Activated CD4-positive, alpha-beta T cell treated with anti-CD3 and anti-CD28 coated beads for 24 hours (primary cell): ENCODE measurements at regions not wholly inside any gene's neighbourhood (a gene's known extent, or its start where the extent isn't known, plus 50 kb on each side); places are given as distances from the start of the nearest gene placed in this dataset.
"Not testable (repeated sequence)": the region's sequence is repeated elsewhere in the genome, so short reads cannot be mapped to it uniquely, and the experiment has no call there.

Experiments
- DNase-seq, 2 donors: peaks; one replicate each; pipeline ENCODE4 v3.0.0-alpha.2; 2020; ENCODE audit warnings: low read depth in 2 of 2

DNA sequence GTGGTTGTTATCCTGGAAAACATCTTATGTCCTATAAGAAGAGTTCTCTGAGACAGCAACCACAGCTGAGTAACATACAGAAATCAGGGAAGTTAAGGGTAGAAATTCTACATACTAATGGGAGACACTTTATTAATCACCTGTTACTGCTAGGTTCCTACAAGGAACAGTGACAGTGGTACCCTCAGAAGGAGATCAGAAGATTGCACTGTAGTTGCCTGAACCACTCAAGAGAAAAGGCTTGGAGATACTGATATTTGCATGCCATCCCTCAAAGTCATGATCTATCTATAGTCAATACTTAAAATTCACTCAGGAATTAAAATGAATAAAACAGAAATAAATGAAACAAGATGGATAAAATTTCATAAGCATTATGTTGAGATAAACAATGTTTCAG lies 136.0 kb downstream of the LMLN start:
- no peak for DNase-seq

DNA sequence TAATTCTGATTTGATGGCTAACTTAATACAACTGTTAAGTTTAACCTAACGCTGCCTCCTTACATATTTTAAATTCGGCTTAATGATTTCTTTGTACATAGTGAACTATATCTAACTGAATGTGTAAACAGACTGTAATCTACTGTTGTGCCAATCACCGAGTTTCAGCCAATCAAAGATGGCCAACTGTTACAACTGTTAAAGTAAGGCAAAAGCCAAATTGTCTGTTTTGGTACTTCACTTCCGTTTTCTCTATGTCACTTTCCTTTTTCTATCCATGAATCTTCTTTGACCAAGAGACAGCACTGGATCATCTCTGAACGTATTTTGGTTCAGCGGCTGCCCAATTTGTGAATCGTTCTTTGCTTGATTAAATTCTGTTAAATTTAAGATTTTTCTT lies 137.0 kb downstream of the LMLN start:
- DNase-seq, result no peak

DNA sequence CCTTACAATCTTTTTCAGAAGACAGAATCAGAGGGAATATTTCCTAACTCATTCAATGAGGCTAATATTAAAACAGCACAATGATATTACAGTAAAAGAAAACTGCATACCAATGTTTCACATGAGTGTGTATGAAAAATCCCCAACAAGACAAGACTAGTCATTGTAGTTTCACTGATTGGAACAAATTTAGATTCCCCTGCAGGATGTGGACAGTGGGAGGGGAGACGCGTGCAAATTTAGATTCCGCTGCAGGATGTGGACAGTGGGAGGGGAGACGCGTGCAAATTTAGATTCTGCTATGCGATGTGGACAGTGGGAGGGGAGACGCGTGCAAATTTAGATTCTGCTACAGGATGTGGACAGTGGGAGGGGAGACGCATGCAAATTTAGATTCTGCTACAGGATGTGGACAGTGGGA lies 138.7 kb downstream of the LMLN start:
- not testable (repeated sequence) for DNase-seq

DNA sequence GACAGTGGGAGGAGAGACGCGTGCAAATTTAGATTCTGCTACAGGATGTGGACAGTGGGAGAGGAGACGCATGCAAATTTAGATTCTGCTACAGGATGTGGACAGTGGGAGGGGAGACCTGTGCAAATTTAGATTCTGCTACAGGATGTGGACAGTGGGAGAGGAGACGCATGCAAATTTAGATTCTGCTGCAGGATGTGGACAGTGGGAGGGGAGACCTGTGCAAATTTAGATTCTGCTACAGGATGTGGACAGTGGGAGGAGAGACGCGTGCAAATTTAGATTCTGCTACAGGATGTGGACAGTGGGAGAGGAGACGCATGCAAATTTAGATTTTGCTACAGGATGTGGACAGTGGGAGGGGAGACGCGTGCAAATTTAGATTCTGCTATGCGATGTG lies 143.1 kb downstream of the LMLN start:
- DNase-seq, result not testable (repeated sequence)

DNA sequence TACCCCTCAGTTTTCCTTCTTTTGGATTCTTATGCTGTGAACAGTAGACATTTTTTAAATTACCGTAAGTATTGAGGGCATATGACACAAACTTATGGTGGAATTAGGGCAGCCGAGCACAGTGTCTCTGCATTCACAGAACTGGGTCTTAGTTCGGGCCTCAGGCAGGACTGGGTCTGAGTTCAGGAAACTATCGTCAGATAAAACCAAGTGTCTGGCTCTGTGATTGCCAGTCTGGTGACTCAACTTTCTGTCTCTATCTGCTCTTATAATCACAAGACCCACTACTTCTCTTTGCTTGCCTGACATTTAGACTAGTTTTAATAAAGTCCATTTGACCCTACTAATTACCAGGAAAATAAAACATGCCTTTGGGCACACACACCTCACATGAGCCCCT lies 146.2 kb downstream of the LMLN start:
- DNase-seq, result no peak

DNA sequence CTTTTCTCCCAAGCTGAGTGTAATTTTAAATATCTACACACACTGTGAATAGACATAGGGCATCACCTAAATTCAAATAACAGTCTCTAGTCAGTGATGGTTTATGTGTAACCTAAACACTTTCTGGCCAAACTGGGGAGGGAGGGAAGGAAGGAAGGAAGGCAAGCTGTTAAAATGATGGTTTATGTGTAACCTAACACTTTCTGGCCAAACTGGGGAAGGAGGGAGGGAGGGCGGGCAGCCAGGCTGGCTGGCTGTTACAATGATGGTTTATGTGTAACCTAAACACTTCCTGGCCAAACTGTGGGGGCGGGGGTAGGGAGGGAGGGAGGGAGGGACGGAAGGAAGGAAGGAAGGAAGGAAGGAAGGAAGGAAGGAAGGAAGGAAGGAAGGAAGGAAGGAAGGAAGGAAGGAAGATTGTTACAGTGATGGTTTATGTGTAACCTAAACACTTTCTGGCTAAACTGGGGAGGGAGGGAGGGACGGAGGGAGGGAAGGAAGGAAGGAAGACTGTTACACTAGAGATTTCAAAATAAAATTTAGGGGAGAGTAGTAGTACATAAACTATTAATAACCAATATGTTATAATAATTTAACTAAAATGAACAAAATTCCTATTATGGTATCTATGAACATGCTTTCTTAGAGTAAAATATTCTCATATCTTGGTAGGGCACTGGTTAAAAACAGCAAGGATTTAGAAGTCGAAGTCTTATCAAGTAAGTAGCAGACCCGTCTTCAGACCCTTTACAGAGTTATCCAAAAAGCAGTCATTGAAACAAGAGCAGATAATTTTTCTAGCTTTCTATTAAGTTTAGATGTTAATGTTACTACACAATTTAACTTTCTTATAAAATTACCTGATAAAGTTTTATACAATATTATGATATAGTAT lies 148.1 kb downstream of the LMLN start:
- DNase-seq, result no peak

DNA sequence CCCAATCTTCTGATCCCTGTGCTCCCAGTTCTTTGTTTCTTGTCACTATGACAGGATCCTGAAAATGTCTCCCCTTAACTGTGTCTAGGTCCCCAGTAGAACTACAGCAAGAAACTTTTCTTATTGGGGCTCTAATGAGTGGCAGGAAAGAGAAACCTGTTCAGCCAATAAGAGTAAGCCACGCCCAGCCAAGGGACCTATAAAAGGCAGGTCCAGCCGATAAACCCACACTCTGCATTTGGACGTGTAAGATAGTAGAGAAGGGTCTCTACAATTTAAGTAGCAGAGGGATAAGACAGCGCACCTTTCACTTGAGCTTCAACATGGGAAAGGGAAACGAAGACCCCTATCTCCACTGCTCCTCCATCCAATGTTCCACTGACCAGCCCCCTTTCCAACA lies 149.9 kb downstream of the LMLN start:
- DNase-seq, result no peak

DNA sequence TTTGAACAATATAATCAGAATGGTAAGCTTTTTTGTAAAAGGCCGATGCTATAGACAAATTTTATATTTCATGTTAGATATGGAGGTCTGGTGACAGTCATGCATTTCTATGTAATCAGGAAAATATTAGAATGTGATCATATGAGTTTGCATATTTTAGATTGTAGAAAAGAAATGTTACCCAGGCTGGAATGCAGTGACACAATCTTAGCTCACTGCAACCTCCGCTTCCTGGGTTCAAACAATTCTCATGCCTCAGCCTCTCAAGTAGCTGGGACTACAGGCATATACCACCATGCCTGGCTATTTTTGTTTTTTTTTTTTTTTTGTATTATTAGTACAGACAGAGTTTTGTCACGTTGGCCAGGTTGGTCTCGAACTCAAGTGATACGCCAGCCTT lies 152.0 kb downstream of the LMLN start:
- no peak for DNase-seq

DNA sequence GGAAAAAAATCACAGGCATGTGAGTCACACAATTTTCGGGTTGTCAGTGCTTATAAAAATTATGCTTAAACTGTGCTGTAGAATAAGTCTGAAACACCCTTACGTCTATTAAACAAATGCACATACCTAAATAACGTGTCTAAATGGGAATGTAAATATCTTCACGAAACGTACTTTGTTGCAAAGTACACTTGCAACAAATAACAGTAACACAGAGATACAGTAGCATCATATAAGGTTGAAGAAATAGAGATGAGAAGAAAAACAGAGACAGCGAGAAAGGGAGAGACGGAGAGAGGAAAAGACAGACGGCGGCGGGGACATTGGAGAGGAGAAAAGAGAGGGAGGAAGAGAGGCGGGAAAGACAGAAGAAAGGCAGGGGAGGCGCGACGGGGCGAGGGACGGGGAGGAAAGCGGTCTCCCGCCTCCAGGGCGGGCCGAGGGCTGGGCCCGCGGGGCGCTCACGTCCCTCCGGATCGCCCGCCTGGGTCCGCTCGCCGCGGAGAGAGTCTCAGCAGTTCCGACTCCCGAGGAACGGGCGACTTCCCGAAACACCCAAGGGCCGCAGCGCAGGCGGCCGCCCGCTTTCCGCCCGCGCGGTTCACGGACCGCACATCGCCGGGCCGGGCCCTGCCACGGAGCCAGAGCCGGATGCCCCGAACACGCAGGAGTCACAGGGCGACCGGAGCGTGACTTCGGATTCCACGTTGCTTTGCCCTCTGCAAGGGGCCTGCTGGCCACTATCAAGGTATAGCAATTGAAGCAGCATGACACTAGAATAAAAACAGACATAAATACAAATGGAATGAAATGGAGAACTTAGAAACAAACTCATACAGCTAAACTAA lies 153.4 kb downstream of the LMLN start:
- no peak for DNase-seq

DNA sequence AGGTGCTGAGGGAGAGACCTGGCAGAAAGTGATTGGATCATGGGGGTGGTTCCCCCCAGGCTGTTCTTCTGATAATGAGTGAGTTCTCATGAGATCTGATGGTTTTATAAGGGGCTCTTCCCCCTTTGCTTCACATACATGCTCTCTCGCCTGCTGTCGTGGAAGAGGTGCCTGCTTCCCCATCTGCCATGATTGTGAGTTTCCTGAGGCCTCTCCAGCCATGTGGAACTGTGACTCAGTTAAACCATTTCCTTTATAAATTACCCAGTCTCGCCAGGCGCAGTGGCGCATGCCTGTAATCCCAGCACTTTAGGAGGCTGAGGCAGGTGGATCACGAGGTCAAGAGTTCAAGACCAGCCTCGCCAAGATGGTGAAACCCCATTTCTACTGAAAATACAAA lies 154.5 kb downstream of the LMLN start:
- DNase-seq, result not testable (repeated sequence)

DNA sequence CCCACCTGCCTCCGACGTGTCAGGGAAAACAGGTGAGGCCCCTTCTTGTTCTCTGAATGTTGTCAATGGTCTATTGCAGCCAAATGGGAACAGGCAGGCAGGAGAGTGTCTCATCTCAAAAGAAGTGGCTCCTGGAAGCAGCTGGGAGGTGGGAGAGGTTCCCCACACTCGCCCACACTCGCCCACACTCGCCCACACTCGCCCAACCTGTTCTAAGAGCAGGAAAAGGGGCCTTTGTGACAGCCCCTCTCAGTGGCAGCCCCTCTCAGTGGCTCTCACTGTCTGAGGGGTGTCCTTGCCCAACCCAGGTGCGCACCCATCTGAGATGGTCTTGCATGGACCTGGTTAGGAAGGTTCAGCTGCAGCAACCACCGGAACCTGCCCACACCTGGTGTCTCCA lies 162.2 kb downstream of the LMLN start:
- DNase-seq, result not testable (repeated sequence)

DNA sequence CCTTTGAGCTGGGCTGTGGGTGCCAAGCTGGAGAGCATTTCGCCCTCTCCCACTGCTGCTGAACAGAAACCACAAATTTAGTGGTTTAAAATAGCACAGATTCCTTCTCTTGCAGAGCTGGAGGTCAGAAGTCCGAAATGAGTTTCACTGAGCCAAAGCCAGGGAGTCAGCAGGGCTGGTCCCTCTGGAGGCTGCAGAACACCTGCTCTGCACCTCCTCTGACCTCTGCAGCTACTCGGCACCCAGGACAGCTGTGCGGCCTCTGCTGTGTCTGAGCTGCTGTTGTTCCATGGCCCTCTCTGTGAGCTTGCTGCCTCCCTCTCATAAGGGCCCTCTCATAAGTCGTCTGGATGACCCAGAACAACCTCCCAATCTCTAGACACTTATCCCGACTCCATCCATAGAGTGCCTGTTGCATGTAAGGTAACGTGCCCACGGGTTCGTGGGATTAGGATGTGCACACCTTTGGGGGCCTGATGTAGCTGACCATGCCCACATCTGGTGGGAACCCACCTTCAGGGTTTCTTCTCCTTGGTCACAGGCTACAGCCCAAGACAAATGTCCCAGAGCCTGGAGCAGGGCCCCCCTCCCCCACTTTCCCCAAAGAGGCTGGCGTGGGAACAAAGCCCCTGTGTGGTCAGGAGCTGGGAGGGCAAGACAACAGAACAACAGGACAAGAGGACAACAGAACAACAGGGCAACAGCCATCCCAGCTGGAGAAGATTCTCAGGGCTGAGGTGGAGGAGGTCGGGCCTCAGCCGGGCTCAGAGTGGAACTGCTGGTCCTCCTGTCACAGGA lies 177.2 kb downstream of the LMLN start:
- DNase-seq, result not testable (repeated sequence)

DNA sequence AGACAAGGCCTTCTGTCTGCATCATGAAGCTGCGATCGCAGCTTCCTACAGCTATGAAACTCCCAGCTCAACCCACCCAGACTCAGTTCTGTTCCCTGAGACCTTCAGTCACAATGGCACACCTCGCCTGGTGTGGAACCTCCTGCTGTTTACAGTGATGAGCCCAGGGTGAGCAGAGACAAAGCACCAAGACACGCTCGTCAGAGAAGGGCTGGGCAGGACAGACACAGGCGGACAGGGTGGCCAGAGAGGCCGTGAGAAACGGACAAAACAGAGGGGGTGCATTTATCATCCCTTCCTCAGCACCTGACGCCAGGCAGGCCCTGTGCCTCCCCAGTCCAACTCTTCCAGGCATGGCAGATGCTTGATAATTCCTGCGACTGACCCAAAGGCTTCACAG lies 178.2 kb downstream of the LMLN start:
- not testable (repeated sequence) for DNase-seq

DNA sequence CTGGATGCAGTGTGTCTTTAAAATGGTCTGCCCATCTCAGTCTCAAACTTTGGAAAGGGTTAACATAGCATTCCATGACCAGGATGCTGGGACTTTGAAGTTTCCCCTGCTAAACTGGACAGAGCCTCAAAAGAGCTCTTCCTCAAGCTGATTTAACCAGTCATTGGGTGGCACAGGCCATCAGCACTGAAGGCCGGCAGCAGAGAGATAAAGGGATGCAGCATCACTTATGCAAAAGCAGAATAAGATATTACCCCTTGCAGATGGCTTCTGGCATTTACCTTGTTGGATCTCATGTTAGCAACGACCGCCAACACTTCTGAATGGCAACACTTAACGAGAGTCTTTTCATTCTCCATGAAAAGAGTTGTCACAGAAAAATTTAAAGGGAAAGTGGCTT lies 179.0 kb downstream of the LMLN start:
- not testable (repeated sequence) for DNase-seq

DNA sequence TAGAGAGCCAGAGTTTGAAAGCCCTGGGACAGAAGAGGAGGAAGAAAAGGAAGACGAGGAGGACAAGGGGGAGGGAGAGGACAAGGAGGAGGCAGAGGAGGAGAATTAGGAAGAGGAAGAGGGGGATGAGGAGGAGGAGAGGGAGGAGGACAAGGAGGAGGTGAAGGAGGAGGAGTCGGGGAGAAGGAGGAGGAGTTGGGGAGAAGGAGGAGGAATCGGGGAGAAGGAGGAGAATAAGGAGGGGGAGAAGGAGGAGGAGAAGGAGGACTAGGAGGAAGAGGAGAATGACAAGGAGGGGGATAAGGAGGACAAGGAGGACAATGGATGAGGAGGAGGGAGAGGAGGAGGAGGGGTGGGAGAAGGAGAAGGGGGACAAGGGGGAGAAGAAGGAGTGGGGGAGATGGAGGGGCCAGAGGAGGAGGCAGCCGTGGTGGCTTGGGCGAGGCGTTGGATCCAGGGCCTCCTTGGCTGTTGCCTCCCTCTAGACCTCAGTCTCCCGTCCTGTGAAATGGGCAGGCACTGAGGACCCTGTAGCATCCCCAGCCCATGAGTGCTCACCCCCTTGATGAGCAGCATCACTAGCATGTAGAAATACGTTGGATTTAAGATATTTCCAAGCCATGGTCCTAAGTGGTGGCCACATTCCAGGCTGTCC lies 179.6 kb downstream of the LMLN start:
- not testable (repeated sequence) for DNase-seq

DNA sequence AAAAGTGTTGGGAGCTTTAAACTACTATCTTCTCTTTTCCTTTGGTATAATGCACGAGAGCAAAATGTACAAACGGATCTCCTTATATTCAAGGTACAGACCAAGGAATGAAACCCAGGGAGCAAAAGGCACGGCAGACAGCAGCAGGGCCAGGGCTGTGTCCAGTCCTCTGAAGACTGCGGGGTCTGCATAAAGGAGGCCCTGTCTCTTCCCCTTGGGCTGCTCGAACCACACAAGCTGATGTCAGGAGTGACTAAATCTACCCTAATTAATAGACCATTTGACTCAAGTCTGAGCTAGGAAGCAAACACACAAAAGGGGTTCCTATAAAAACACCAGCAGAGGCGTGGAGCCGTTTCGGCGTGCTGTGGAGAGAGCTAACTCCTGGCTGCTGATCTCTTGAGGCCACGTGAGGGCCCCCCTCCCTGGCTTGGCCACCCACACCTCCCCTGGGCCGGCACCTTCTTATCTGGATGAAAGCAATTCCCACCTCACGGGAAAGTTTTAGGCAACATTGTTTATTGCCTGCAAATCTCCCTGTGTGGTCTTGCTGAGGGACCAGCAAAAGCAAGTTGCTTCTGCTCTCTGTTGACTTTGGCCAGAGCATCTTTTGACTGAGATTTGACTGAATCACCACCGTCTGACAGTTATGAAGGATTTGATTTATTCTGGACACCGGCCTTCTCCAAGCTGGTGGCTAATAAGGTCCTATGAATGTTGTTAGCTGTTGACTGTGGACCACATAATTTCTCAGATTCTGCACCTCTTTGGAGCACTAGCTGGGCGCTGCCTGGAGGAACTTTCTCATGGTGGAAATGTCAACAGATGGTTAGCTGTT lies 183.5 kb downstream of the LMLN start:
- not testable (repeated sequence) for DNase-seq

DNA sequence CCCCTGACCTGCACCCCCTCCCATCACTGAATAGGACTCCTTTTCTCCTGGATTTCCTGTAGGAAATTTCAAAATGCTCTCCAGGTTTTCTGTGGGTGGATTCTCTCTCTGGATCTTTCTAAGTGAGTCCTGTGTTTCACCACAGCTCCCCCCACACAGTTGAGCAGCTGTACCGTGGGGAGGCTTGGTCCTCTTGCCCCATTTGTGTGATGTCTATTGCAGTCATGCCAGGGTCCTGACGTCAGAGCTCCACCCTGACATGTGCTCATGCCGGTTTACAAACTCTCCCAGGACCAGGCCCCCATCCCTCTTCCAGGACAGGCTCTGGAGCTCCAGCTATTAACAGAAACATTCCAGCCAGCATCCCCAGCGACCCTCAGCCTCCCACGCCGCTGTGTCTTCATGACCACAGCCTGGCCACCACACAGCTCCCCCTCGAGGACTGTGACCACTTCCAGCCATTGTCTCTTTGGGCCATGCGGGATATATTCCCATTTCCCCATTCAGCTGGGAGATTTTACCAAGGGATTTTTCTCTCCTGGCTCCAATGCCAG lies 185.3 kb downstream of the LMLN start:
- not testable (repeated sequence) for DNase-seq

DNA sequence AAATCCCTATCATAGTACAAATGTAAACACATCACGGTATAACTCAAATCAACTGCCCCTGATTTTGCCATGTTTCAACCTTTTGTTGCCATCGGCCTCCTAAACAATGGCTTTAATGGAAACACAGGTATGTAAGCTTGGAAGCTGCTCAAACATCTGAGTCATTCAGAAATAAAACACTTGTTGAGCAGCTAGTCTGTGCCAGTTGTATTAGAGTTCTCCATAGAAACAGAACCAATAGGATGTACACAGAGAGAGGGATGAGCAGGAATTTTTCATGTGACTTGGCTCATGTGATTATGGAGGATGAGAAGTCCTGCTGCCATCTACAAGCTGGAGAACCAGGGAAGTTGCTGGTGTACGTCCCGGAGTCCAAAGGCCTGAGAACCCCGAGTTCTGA lies 186.1 kb downstream of the LMLN start:
- not testable (repeated sequence) for DNase-seq

DNA sequence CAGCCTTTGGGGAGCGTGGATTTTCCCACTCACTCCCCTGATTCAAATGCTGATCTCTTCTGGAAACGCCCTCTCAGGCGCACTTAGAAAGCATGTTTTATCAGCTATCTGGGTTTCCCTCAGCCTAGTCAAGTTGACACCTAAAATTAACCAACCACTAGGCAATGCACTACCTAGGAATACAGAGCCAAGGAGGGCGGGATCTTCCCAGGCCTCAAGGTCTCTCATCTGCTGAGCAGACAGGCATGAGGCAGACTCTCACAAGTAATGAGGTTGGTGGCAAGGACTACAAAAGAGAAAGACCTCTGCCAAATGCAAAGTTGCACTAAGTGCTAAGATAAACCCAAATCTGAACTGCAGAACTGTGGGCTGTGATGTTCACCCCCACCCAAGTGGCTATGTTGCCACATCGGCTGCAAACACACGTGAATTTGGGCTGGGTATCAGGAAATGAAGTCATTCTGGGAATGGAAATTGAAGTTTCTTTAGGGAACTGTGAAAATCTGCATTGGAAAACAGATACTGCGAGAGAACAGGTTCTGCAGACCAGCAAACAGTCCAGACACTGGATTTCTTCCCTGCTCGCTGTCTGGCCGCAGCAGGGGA lies 186.6 kb downstream of the LMLN start:
- DNase-seq, result not testable (repeated sequence)

DNA sequence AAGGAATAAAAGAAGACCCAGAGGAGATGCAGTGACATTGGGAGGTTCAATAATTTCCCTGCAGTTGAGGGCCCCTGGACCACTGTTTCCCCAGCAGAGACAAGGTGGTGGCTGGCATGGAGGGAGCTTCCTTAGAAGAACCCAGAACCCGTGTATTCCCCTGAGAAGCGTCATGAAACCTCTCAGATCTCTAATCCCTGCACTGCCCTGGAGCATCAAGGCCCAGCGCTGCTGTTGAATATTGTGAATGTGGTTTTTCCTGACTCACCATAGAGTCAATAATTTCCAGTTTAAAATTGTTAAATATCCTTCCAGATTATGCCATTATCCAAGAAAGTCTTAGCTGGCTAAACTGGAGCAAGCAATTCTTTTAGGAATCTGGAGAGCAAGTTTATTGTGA lies 187.2 kb downstream of the LMLN start:
- DNase-seq, result not testable (repeated sequence)
